NCI-H1694 treated with DMSO at 0.1 percent for 48 hours (cell line): ENCODE measurements at regions not wholly inside any gene's neighbourhood (a gene's known extent, or its start where the extent isn't known, plus 50 kb on each side); places are given as distances from the start of the nearest gene placed in this dataset.
"Not testable (repeated sequence)": the region's sequence is repeated elsewhere in the genome, so short reads cannot be mapped to it uniquely, and the experiment has no call there.

Experiments used
- DNase-seq: peaks from one replicate; lab custom pipeline; 2025; lab: John Stamatoyannopoulos, UW

DNA sequence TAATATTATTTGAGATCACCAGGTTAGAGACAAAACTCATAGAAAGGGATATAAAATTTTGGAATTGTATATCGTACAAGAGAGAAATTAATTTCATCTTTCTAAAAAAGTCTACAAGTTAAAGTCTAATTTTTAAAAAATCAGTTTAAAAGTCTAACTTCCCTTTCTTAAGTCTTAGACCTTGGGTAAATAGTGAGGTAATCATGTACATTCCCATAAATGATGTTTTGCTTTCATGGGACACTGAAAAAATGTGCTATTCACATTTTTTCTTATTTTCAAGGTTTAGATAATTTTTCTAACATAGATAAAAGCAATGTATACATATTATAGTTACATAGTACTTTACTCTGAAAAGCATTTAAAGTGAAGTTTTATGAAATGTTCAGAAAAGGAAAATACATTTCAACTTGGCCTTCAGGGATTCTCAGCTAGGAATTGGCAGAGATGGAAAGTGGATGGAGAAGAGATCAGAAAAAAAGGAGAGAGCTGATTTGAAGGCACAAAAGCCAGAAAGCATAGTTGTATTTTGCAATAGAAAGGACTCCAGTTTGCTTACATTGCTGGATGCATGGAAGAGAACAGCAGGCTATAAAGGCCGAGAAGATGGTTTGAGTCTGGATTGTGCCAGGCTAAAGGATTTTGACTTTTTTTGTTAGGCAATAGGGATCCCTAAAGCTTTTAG, 194.0 kb downstream of the CASP12 start:
- DNase-seq, result no peak

DNA sequence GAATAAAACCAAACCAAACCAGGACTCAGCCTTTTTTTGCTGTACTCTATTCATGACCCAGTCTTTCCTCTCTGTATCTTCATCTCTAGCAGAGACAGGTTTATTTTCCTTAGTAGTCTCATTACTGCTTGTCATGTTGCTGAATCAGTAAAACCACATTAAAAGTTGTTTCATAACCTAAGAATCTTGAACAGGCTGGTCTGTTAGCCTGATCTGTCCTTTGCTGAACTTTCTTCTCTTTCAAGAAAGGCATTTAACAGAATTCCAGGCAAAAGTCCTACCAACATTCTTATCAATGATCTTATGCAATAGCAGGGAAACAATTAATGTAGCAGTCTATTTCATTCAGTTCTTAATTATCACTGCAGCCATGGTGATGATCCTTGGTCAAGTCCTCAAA, 197.7 kb downstream of the CASP12 start:
- DNase-seq, result no peak

DNA sequence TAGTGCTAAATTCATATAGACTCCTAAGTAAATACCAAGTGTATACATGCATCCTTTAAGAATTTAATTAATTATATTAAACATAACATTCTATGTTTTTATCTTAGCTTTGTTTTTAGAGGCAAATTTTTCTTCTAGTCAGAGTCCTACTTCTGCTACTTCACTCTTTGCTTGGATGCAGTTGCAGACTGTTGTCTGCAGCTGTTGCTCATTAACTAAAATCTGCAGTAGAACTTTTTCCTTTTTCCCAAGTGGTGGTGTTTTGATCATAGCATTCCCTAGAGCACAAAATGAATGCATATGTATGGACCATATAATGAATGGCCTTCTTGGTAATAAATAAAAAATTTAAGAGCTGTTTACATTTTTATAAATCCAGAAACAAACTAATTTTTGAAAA, 198.3 kb downstream of the CASP12 start:
- no peak for DNase-seq

DNA sequence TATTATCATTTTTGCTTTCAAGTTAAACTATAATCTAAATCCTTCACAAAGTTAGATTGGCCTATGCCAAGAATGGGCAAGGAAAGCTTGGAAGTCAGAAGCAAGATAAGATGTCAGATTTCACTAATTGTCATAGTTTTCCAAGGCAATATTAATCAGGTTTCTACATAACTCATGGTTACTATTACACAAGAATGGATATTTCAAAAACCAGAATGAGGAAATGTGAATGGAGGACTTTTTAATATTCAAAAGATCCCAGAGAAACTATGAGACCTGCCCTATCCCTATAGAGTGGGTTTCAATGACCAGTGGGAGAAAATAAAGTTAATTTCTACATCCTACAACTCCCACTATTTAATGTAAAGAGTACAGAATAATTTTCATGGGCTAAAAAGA, 203.2 kb downstream of the CASP12 start:
- DNase-seq, result no peak

DNA sequence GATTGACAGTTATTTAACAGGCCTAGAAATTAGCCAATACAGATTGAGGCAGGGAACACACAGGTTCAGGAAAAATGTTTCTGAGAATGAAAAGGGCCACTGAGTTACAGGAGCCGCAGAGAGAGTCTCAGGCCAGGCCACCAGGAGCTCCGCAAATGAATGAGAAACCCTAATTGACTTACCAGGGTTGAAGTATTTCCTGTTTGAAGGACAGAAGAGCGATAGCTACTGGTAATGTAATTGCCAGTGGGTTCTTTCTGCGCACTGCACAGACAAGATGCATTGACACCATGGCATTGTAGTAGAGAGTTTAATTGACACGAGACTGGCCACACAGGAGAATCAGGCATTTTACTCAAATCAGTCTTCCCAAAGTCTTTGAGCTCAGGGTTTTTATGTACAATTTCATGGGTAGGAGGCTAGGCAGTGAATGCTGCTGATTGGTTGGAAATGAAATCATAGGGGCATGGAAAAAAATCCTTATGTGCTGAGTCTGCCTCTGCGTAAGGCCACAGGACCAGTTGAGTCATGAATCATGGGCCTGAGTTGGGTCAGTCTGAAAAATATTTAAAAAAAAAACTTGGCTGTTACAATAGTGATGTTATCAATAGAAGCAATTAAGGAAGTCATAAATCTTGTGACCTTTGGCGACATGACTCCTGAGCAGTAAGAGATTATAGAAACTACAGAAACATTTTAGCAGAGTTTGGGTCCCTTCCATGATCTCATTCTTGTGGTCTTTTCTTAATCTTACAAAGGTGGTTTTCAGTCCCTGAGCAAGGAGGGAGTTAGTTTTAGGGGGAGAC, 203.8 kb downstream of the CASP12 start:
- no peak for DNase-seq

DNA sequence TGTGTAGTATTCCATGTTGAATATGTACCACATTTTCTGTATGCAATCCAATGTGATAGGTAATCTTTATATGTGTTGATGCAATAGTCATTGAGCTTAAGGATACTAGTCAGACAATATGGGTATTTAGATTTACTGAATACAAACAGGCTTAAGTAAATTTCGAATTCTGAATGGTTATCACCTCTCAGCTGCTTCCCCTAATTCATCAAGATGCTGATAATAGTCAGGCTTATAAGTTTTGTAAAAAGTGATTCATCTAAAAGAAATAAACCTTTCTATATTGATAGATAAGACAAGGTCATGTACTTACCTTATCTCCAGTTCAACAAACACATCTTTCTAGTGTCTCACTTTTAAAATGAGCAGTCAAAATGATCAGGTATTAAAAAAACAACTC, 205.5 kb downstream of the CASP12 start:
- no peak for DNase-seq

DNA sequence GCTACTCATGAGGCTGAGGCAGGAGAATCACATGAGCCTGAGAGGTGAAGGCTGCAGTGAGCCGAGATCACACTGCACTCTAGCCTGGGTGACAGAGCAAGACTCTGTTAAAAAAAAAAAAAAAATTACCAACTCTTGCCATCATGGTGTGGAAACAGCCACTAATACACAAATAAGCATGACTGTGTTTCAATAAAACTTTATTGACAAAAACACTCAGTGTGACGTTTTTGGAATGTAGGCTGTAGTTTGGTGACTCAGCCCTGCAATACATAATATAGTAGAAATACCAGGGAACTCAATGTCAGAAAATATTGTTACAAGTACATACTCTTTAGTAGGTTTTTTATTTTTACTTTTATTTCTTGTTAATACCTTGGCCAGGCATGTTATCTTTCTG, 207.1 kb downstream of the CASP12 start:
- DNase-seq, result no peak

DNA sequence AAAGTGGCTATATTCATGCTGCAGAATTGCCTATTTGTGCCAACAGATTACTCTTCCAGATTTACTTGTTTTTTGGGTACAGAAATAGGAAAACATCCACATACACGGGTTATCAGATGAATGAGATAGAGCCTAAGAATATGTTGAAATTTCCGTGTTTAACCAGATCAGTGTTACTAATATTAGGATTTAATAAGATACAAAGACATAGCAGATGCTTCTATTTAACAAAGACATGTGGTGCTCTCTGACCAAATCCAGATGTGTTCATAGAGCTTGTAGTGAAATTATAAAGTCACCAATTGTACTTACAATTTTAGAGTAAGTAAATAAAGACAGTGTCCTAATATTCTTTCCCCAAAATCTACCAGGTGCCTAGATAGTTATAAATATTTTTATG, 208.0 kb downstream of the CASP12 start:
- no peak for DNase-seq

DNA sequence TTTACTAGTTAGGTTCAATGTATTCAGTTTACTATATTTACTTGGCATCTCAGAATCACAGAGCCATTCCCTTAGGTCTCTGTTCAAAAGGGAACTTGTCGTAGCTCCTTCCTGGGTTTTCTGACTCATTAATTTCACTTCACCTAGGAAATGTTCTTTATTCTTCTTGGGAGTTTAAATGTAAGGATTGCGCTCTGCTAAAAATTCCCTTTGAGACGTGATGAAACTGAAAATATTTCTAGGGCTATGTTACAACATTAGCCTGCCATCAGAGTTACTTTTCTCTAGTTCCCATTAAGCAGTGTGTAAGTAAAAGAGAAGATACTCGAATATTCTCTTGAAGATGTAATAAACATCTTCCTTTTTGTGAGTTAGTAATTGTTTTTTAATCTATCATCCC, 209.5 kb downstream of the CASP12 start:
- no peak for DNase-seq

DNA sequence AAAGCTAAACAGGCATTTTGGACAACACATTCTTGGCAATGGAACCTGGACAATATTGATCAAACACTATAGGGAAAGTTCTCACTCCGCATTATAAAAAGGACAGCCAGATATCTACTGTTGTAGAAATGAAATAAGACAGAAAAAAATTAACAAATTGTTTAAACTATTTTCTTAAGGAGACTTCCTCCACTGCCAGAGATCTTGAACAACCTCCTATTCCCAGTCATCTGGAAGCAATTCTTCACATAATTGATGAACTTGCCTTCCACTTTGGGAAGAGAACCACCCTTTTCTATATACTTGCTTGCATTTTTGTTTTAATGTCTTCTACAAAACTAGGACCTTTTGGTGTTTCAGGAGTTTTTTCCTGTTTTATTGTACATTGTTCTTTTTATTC, 216.1 kb downstream of the CASP12 start:
- DNase-seq, result no peak

DNA sequence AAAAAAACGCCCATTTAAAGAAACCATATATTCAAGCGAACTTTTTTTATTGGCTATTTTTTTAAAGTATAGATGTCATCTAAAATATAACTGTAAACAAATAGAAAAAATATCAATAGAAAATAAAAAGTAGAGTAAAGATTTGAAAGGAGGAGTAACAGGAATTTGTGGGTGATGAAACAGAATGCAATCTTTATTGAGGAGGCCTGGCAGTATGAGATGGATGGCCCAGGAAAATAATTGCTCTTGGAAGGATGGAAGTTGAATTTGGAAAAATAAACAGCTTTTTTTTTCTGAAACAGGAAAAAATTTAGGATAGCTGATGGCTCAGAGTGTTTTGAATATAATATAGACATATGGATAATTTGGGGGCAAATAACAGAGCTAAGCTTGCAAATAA, 219.0 kb downstream of the CASP12 start:
- DNase-seq, result no peak

DNA sequence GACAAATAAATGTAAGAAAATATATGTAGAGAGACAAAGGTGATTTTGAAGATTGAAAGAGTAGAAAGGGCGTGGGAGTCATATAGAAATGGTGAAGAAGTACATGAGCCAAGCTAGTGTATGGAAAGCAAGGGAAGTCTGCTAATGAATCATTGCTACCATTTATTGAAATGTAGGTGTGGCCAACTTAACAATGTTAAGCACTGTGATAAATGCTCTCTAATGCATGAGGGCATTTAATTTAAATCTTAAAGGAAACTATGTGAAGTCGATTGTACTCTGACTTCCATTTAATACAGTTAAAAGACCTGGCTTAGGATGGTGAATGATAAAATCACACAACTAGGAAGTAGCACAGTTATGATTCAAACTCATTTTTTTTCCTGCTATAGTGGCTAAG, 219.9 kb downstream of the CASP12 start:
- no peak for DNase-seq

DNA sequence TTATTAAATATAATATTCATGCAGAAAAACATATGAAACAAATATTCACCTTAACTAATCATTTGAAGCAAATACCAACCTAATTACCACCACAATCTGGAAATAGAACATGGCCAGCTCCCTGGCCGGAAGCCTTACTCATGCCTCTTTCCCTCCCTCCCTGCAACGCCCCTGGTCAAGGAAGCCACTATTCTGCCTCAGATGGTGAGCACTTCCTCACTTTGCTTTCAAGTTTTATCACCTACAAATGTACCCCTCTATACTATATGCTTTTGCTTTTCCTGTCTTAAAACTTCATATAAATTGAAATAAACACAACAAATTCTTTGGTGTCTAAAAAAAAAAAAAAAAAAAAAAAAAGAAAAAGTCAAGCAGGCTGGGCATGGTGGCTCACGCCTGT, 221.2 kb downstream of the CASP12 start:
- not testable (repeated sequence) for DNase-seq

DNA sequence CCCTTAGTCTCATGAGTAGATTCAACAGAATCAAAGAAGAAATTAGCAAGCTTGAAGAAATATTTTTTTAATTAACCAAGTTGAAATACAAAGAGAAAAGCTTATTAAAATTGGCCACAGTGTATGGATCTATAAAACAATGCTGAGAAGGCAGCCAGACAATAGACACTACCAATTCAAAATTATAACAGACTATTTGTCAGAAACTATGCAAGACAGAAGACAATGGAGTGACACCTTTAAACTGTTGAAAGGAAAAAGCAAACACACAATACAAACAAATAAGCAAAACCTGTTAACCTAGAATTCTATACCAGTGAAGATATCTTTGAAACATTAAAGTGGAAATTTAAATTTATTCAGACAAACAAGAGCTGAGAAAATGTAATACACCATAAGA, 225.4 kb downstream of the CASP12 start:
- no peak for DNase-seq

DNA sequence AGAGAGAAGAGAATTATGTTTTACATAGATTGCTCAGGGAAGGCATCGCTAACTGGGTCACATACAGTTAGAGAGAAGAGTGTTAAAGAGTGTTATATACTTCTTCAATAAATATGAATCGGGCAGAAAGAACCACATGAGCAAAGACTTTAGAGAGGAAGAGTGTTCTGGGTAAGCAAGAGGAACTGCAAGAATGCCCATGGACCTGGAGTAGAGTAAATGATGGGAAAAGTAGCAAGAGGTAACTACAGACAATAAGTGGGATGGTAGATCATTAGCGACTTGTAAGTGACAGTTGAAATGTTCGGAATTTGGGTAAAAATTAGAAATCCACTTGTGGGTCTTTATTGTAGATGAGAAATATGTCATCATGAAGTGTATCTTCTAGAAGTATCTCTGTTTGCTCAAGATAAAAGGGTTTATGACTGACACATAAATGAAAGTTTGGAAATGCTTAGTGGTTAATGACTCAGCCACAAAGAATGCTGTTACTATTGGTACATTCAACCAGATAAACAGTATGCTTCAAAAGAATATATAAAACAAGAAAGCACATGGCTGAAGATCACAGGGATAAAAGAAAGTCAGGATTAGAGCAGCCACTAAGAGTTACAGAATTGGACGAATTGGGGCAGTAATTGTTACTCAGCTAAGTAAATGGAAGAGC, 229.3 kb downstream of the CASP12 start:
- DNase-seq, result no peak

DNA sequence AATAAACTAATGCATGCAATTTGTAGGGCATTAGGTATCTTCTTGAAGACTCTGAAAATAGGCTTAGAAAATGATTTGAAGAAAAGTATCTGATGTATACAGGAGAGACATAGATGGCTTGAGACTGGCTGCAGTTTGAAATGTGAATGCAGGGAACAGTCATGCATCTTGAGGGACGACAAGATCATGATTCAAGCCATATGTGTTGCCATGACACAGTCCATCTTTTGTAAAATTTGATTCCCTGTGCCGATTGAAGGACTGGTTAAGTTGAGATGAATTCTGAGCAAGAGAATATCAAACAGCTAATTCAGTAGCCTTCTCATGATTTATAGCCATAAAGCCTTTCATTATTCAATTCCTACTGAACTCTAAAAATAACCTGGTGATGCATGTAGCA, 231.6 kb downstream of the CASP12 start:
- DNase-seq, result no peak

DNA sequence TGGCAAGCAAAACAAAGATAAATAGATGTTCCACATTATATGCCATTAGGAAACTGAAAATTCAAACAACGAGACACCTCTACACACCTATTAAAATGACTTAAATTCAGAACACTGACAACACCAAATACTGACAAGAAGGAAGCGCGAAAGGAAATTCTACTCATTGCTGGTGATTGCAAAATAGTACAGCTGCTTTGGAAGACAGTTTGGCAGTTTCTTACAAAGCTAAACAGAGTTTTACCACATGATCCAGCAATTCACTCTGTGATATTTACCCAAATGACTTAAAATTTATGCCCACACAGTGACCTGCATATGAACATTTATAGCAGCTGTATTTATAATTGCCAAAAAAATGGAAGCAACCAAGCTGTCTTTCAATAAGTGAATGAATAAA, 232.6 kb downstream of the CASP12 start:
- no peak for DNase-seq

DNA sequence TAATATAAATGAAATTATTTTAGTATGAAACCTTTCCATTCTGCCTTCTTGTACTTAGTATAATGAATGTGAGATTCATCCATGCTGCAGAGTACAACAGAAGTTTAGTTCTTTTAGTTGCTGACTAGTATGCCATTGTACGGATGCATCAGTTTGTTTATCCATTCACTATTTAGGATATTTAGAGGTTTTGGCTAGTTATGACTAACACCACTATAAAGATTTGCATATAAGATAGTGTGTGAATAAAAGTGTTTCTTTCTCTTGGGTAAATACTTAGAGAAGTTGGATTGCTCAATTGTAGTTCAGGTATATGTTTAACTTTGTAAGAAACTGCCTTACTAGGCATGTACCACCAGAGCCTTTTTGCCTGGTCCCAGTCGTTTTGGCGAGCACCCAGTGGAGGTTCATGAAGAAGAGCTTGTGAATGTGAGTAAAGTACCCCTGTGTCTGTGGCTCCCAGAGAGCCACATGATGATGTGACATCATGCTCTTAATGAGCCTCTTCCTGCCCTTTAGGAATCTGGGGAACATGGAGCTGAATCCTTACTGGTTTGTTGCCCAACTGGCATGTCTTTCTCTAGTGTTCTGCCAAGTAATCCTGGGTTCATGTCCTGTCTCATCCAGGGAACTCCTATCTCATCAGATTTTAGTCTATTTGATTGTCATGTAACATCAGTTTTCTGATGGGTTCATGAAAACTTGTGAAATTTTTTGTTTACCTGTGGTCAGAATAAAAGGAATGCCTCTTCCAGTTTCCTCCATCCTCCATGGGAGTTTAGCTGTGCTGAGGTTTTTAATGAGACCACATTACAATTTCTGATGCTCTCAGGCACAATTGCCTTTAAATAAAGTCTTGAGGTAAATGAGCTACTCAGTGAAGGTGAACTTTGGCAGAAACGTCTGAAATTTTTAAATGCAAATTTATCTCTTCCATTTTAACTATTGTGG, 234.8 kb downstream of the CASP12 start:
- no peak for DNase-seq

DNA sequence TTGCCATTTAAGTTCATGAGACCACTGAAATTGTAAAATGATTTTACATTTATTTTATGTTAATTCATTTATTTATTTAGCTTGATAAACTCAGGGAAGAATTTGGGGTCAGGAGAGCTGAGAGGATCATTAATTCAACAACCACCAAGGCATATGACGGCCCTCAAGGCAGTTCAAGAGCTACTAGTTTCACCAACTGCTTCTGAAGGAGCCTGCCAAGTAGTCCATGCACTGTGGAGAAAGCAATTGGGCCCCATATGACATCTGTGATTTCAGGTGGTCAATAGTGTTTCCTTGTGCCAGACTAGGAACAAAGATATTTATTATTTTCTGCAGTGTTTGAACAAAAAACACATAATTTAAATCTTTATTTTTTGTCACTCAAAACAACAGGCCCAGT, 236.4 kb downstream of the CASP12 start:
- DNase-seq, result no peak

DNA sequence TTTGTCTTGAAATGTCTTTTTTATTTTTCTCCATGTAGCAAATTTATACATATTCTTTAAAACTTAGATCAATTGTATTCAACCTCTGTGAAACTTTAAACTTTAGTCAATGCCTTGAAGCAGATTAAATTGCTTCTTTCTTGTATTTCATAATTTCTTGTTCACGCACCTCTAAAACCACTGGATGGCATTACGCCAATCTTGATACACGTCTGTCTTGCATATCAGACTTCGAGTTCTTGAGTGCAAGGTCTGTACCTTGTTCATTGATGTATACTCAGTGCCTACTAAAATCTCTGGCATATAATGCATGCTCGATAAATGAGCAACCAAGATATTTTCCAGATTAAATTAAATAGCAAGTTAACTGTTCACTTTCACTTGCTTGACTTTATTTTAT, 236.8 kb downstream of the CASP12 start:
- DNase-seq, result no peak

DNA sequence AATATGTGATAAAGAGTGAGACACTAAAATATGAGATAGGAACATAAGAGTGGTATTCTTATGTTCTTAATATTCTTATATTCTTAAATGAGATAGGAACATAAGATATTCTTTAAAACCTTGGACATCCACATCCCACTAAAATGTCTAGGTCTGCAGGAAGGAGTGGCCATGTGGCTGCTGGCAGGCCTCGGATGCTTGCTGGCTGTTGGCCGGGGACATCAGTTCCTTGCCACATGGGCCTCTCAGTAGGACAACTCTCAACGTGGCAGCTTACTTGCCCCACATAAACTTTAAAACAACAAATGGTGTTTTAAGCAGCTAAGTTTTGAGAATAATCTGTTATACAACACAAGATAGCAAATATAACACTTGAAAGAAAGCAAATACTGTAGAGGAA, 240.1 kb downstream of the CASP12 start:
- DNase-seq, result no peak

DNA sequence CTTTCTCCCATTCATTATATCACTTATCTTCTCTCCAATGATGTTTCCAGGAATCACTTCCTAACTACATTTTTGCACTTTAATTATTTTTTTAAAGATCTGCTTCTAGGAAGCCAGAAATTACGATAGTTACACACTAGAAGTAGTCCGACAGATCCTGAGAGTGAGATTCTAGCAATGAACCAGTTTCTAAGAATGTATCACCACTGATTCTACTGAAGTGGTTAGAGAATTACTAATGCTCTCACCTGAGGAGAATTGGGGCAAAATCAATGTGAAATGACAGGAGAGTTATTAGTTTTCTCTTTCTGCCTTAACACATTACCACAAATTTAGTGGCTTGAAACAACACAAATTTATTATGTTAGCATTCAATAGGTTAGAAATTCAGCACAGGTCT, 241.2 kb downstream of the CASP12 start:
- no peak for DNase-seq
